ENCODE measurements at regions not wholly inside any gene's neighbourhood (a gene's known extent, or its start where the extent isn't known, plus 50 kb on each side); places are given as distances from the start of the nearest gene placed in this dataset.
"Not testable (repeated sequence)": the region's sequence is repeated elsewhere in the genome, so short reads cannot be mapped to it uniquely, and the experiment has no call there.

- H3K4me3 ChIP-seq (ENCODE audit: low read depth, poor library complexity, severe bottlenecking) = no peak overlapping the region
- WGBS, 2 donors = 88 to 89% methylated on average over 3 of the region's 3 CpGs
- intact Hi-C loops (cut with DNase I; ENCODE audit: low total_unique reads) = no loop called here
- no peak for DNase-seq (ENCODE audit: low spot score in 2 of 2)
- TF ChIP-seq CTCF (IDR thresholded peaks at IDR 0.05) (no peak), POLR2A (IDR thresholded peaks at IDR 0.05) (no peak)
Observed at GRCh38 chr12:46900734-46901463, 75.1 kb upstream of the SLC38A4 start.

GRCh38 chr12:46901464-46902205 is 75.8 kb upstream of the SLC38A4 start:
- DNase-seq (ENCODE audit: low spot score in 2 of 2) = no peak
- TF ChIP-seq POLR2A (IDR thresholded peaks at IDR 0.05) (no peak), CTCF (IDR thresholded peaks at IDR 0.05) (no peak)
- 56 to 87% methylated on average over 3 of the region's 3 CpGs for WGBS, 2 donors
- intact Hi-C loops (cut with DNase I; ENCODE audit: low total_unique reads) = no loop called here
- H3K4me3 ChIP-seq (ENCODE audit: low read depth, poor library complexity, severe bottlenecking) = no peak overlapping the region

- TF ChIP-seq CTCF (IDR thresholded peaks at IDR 0.05) = no peak
- TF ChIP-seq POLR2A (IDR thresholded peaks at IDR 0.05) = no peak
- H3K4me3 ChIP-seq (ENCODE audit: low read depth, poor library complexity, severe bottlenecking) = no peak overlapping the region
- WGBS, 2 donors = 91 to 94% methylated on average over 2 of the region's 2 CpGs
- intact Hi-C loops (cut with DNase I; ENCODE audit: low total_unique reads) = no loop called here
- no peak for DNase-seq (ENCODE audit: low spot score in 2 of 2)
Observed at GRCh38 chr12:46903058-46903457, 77.3 kb upstream of the SLC38A4 start.

- WGBS, 2 donors = 69 to 74% methylated on average over 12 of the region's 12 CpGs
- no peak for DNase-seq (ENCODE audit: low spot score in 2 of 2)
- intact Hi-C loops (cut with DNase I; ENCODE audit: low total_unique reads) = no loop called here
Observed at GRCh38 chr12:46904406-46905238, 78.8 kb upstream of the SLC38A4 start.

GRCh38 chr12:46905239-46905627 is 79.4 kb upstream of the SLC38A4 start:
- DNase-seq (ENCODE audit: low spot score in 2 of 2); intact Hi-C loops (cut with DNase I; ENCODE audit: low total_unique reads); H3K4me3 ChIP-seq (ENCODE audit: low read depth, poor library complexity, severe bottlenecking): not testable (repeated sequence)
- 18 to 34% methylated on average over 4 of the region's 4 CpGs for WGBS, 2 donors

More at GRCh38 chr12:46904406-46905238, 78.8 kb upstream of the SLC38A4 start:
- no peak for TF ChIP-seq CTCF (IDR thresholded peaks at IDR 0.05)
- TF ChIP-seq POLR2A (IDR thresholded peaks at IDR 0.05) = no peak
- no peak overlapping the region for H3K4me3 ChIP-seq (ENCODE audit: low read depth, poor library complexity, severe bottlenecking)

GRCh38 chr12:46907791-46908190 is 82.0 kb upstream of the SLC38A4 start:
- intact Hi-C loops (cut with DNase I; ENCODE audit: low total_unique reads) = no loop called here
- no peak overlapping the region for H3K4me3 ChIP-seq (ENCODE audit: low read depth, poor library complexity, severe bottlenecking)
- TF ChIP-seq POLR2A (IDR thresholded peaks at IDR 0.05) (no peak), CTCF (IDR thresholded peaks at IDR 0.05) (no peak)
- 79 to 92% methylated on average over 2 to 3 of the region's 3 CpGs for WGBS, 2 donors
- DNase-seq (ENCODE audit: low spot score in 2 of 2) = no peak
